Cardiac fibroblast (primary cell): ENCODE measurements at regions not wholly inside any gene's neighbourhood (a gene's known extent, or its start where the extent isn't known, plus 50 kb on each side); places are given as distances from the start of the nearest gene placed in this dataset.

ENCODE experiments used
- DNase-seq, 2 donors: peaks; one replicate each; pipeline versions ENCODE4 v3.0.0 to v3.0.0-alpha.2; 2010; ENCODE audit warnings: low read depth in 2 of 2
- H3K4me3 ChIP-seq, 2 donors: replicated peaks in 1 of 2; 1 replicate in 1 of 2; 2 replicates in 1 of 2; pipeline ENCODE4 v1.5.1; 2011; ENCODE audit warnings: low read depth in 2 of 2, low read length in 2 of 2, mild to moderate bottlenecking in 2 of 2, moderate library complexity in 1 of 2
- CTCF ChIP-seq: IDR thresholded peaks from one replicate; pipeline ENCODE4 v1.5.1; 2011; ENCODE audit warnings: low read depth, mild to moderate bottlenecking, low read length, inconsistent platforms

- no peak for TF ChIP-seq CTCF
- no peak overlapping the region for H3K4me3 ChIP-seq
- DNase-seq: no peak
These were observed 292.2 kb downstream of the GABRG1 start for GRCh38 chr4:45831692-45832091.

- TF ChIP-seq CTCF: no peak
- no peak for DNase-seq
These were observed 319.9 kb downstream of the GABRG1 start for GRCh38 chr4:45803994-45804393.

GRCh38 chr4:45795135-45795534, 328.7 kb downstream of the GABRG1 start:
- no peak for TF ChIP-seq CTCF
- no peak for DNase-seq
- no peak overlapping the region for H3K4me3 ChIP-seq

More at GRCh38 chr4:45803994-45804393, 319.9 kb downstream of the GABRG1 start:
- H3K4me3 ChIP-seq: no peak overlapping the region

GRCh38 chr4:45778514-45778913, 345.3 kb downstream of the GABRG1 start:
- no peak for DNase-seq
- no peak overlapping the region for H3K4me3 ChIP-seq
- no peak for TF ChIP-seq CTCF

GRCh38 chr4:45776146-45776545, 347.7 kb downstream of the GABRG1 start:
- H3K4me3 ChIP-seq: no peak overlapping the region
- no peak for TF ChIP-seq CTCF
- DNase-seq: peak in 1 of 2 donors; percentile 0

- no peak overlapping the region for H3K4me3 ChIP-seq
- no peak for TF ChIP-seq CTCF
- DNase-seq: no peak
These were observed 352.9 kb downstream of the GABRG1 start for GRCh38 chr4:45770958-45771357.

- no peak for DNase-seq
- no peak overlapping the region for H3K4me3 ChIP-seq
- no peak for TF ChIP-seq CTCF
These were observed 358.3 kb downstream of the GABRG1 start for GRCh38 chr4:45765521-45765920.
